Glutamatergic neuron (in vitro differentiated cells): ENCODE measurements at regions not wholly inside any gene's neighbourhood (a gene's known extent, or its start where the extent isn't known, plus 50 kb on each side); places are given as distances from the start of the nearest gene placed in this dataset.

Experiments used
- DNase-seq: peaks from one replicate; pipeline ENCODE4 v3.0.0; 2022
- H3K27ac Mint-ChIP-seq: one replicate; pipeline ENCODE4 v1.8.0; 2020; ENCODE audit warnings: mild to moderate bottlenecking, mixed read lengths, inconsistent platforms; ENCODE audit not compliant: unreplicated experiment
- H3K27me3 Mint-ChIP-seq: one replicate; pipeline ENCODE4 v1.8.0; 2020; ENCODE audit warnings: mild to moderate bottlenecking, moderate library complexity, mixed read lengths, inconsistent platforms; ENCODE audit not compliant: unreplicated experiment
- H3K36me3 Mint-ChIP-seq: one replicate; pipeline ENCODE4 v1.8.0; 2020; ENCODE audit warnings: mild to moderate bottlenecking, mixed read lengths, inconsistent platforms; ENCODE audit not compliant: unreplicated experiment
- H3K4me1 Mint-ChIP-seq: one replicate; pipeline ENCODE4 v1.8.0; 2020; ENCODE audit warnings: mild to moderate bottlenecking, low read depth, mixed read lengths, inconsistent platforms; ENCODE audit not compliant: unreplicated experiment
- H3K4me3 Mint-ChIP-seq: one replicate; pipeline ENCODE4 v1.8.0; 2020; ENCODE audit warnings: mild to moderate bottlenecking, mixed read lengths, inconsistent platforms; ENCODE audit not compliant: unreplicated experiment
- H3K9me3 Mint-ChIP-seq: one replicate; pipeline ENCODE4 v1.8.0; 2020; ENCODE audit warnings: mild to moderate bottlenecking, moderate library complexity, mixed read lengths, inconsistent platforms; ENCODE audit not compliant: unreplicated experiment
- CTCF ChIP-seq: fragments of 200-600 bp; sonication (generic); IDR thresholded peaks from one replicate; pipeline ENCODE4 v1.5.0; 2021; ENCODE audit not compliant: partially characterized antibody, unreplicated experiment

- Mint-ChIP-seq H3K9me3 (no peaks in the 10 kb centered on the region), H3K27me3 (no peaks in the 10 kb centered on the region), H3K27ac (no peak overlapping the region), H3K36me3 (no peaks in the 10 kb centered on the region), H3K4me1 (no peaks in the 10 kb centered on the region), H3K4me3 (no peak overlapping the region)
- TF ChIP-seq CTCF = no peak
- no peak for DNase-seq
Measured at GRCh38 chr6:105748737-105749161, 337.4 kb upstream of the PRDM1 start.

- no peak for TF ChIP-seq CTCF
- no peak overlapping the region for H3K4me3 Mint-ChIP-seq
- H3K9me3 Mint-ChIP-seq = no peaks in the 10 kb centered on the region
- DNase-seq = no peak
- H3K27ac Mint-ChIP-seq = no peak overlapping the region
- no peaks in the 10 kb centered on the region for H3K36me3 Mint-ChIP-seq
- no peaks in the 10 kb centered on the region for H3K27me3 Mint-ChIP-seq
- H3K4me1 Mint-ChIP-seq = no peaks in the 10 kb centered on the region
Measured at GRCh38 chr6:105747823-105748405, 338.2 kb upstream of the PRDM1 start.

- Mint-ChIP-seq H3K27ac (no peak overlapping the region), H3K4me1 (no peaks in the 10 kb centered on the region), H3K9me3 (no peaks in the 10 kb centered on the region), H3K36me3 (no peaks in the 10 kb centered on the region), H3K4me3 (no peak overlapping the region), H3K27me3 (no peaks in the 10 kb centered on the region)
- DNase-seq = no peak
- TF ChIP-seq CTCF = no peak
Measured at GRCh38 chr6:105746509-105746908, 339.6 kb upstream of the PRDM1 start.

- no peaks in the 10 kb centered on the region for H3K36me3 Mint-ChIP-seq
- H3K4me3 Mint-ChIP-seq = no peak overlapping the region
- no peak for TF ChIP-seq CTCF
- no peaks in the 10 kb centered on the region for H3K27me3 Mint-ChIP-seq
- H3K27ac Mint-ChIP-seq = no peak overlapping the region
- H3K9me3 Mint-ChIP-seq = no peaks in the 10 kb centered on the region
- peaks cover 2% of the 10 kb centered on the region for H3K4me1 Mint-ChIP-seq
- DNase-seq = no peak
Measured at GRCh38 chr6:105746130-105746505, 340.0 kb upstream of the PRDM1 start.

GRCh38 chr6:105745464-105746129 lies 340.5 kb upstream of the PRDM1 start:
- Mint-ChIP-seq H3K4me3 (no peak overlapping the region), H3K27ac (no peak overlapping the region), H3K9me3 (no peaks in the 10 kb centered on the region), H3K4me1 (peaks cover 3% of the 10 kb centered on the region), H3K27me3 (no peaks in the 10 kb centered on the region), H3K36me3 (no peaks in the 10 kb centered on the region)
- DNase-seq = no peak
- no peak for TF ChIP-seq CTCF
